DND-41 (cell line): ENCODE measurements at regions not wholly inside any gene's neighbourhood (a gene's known extent, or its start where the extent isn't known, plus 50 kb on each side); places are given as distances from the start of the nearest gene placed in this dataset.

Experiments used
- ATAC-seq: fragments of 200-7000 bp; cut with Tn5 transposase; 3 replicates; pipeline ENCODE4 v1.9.1; 2021; ENCODE audit warnings: low read depth; ENCODE audit not compliant: insufficient read depth
- DNase-seq: peaks from one replicate; pipeline ENCODE4 v3.0.0-alpha.2; 2020
- H2AFZ ChIP-seq: 2 replicates; pipeline ENCODE4 v1.6.0; 2012; ENCODE audit warnings: low read depth, low read length
- H3K27ac ChIP-seq: 2 replicates; pipeline ENCODE4 v1.5.1; 2012; ENCODE audit warnings: low read length, inconsistent platforms
- H3K27me3 ChIP-seq: fragments of 200-600 bp; sonication (generic); 2 replicates; pipeline ENCODE4 v1.6.0; 2012; ENCODE audit warnings: low read length, mild to moderate bottlenecking, inconsistent platforms; ENCODE audit not compliant: insufficient read depth, poor library complexity
- H3K36me3 ChIP-seq: 2 replicates; pipeline ENCODE4 v1.5.1; 2012; ENCODE audit warnings: low read length, inconsistent platforms; ENCODE audit not compliant: insufficient read depth
- H3K4me1 ChIP-seq: 2 replicates; pipeline ENCODE4 v1.5.1; 2012; ENCODE audit warnings: mild to moderate bottlenecking, low read length; ENCODE audit not compliant: insufficient read depth
- H3K4me2 ChIP-seq: 2 replicates; pipeline ENCODE4 v1.6.0; 2012; ENCODE audit warnings: mild to moderate bottlenecking, moderate library complexity, low read length, inconsistent platforms; ENCODE audit not compliant: insufficient read depth
- H3K4me3 ChIP-seq, 2 experiments: fragments of 200-600 bp in 1 of 2; shearing (Covaris generic) in 1 of 2; 2 replicates each; pipeline ENCODE4 v1.5.1; 2012 to 2016; ENCODE audit warnings: inconsistent platforms in 2 of 2, low read length in 2 of 2, mild to moderate bottlenecking in 2 of 2, low read depth in 1 of 2, moderate library complexity in 1 of 2
- H3K79me2 ChIP-seq: 2 replicates; pipeline ENCODE4 v1.6.0; 2012; ENCODE audit warnings: low read length, inconsistent platforms; ENCODE audit not compliant: insufficient read depth
- H3K9ac ChIP-seq: 2 replicates; pipeline ENCODE4 v1.6.0; 2012; ENCODE audit warnings: low read depth, mild to moderate bottlenecking, inconsistent platforms, low read length, moderate library complexity
- H3K9me3 ChIP-seq: 2 replicates; pipeline ENCODE4 v1.5.1; 2012; ENCODE audit warnings: low read length, moderate library complexity, mild to moderate bottlenecking, inconsistent platforms; ENCODE audit not compliant: insufficient read depth, severe bottlenecking
- H4K20me1 ChIP-seq: 2 replicates; pipeline ENCODE4 v1.6.0; 2012; ENCODE audit warnings: low read length; ENCODE audit not compliant: insufficient read depth
- EZH2 ChIP-seq: IDR thresholded peaks from 3 replicates; pipeline ENCODE4 v1.6.1; 2012; ENCODE audit warnings: borderline replicate concordance, low read depth, mild to moderate bottlenecking, moderate library complexity, low read length, inconsistent platforms; ENCODE audit not compliant: severe bottlenecking
- TF ChIP-seq, protein P1 (sequence below): IDR thresholded peaks from 2 replicates; pipeline ENCODE4 v1.5.1; 2012; ENCODE audit warnings: borderline replicate concordance, low read length, moderate library complexity, mild to moderate bottlenecking; ENCODE audit not compliant: poor library complexity, severe bottlenecking; ENCODE audit errors: extremely low read depth

GRCh38 chr17:71983828-71984227 lies 137.0 kb upstream of the SOX9 start:
- no peak for ATAC-seq

DNA sequence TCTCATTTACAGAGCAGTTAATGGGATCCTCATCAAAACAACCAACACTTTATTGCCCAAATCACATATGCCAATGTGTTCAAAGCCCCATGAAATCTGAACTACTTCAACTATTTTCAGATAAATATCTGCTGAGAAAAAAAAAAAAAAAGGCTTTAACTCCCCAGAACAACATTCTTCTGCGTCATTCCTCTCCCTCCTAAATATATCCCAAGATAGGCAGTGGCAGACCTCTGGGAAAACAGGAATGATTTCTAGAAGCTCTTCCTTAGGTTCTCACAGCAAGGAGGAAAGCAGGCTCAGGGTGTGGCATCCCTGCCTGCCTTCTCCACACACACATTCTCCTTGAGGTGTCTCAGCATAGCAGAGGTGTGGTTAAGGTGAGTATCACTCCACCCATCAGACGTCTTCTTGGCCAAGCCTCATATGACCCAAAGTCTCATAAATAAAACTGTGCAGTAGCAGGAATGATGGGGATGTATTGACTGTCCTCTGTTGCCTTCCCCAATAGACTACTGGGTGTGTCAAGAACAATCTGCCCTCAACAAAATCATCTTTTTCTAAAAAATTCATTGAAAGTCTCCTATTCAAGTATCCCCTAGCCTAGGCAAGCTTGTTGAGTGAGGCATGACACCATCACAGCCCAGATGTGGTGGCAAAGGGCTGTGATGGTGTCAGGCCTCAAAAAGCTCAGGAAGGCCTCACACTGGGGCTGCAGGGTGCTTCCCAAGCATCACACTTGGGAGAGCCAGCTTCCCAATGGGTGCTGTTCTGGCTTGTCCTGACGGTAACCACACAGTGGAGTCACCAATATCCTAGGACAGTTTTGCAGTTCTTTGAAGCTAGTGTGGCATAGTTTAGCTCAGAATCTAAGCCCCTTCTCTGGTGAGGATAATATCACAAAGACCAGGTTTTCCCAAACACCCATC lies 135.4 kb upstream of the SOX9 start:
- no peak overlapping the region for H3K4me3 ChIP-seq
- H4K20me1 ChIP-seq = no peaks in the 10 kb centered on the region
- H3K4me2 ChIP-seq = no peak overlapping the region
- H2AFZ ChIP-seq = no peak overlapping the region
- no peaks in the 10 kb centered on the region for H3K9me3 ChIP-seq
- H3K27ac ChIP-seq = no peak overlapping the region
- no peaks in the 10 kb centered on the region for H3K36me3 ChIP-seq
- H3K79me2 ChIP-seq = no peaks in the 10 kb centered on the region
- no peak for TF ChIP-seq EZH2
- no peak for ATAC-seq
- no peaks in the 10 kb centered on the region for H3K4me1 ChIP-seq
- H3K27me3 ChIP-seq = no peaks in the 10 kb centered on the region
- no peak for DNase-seq
- no peak overlapping the region for H3K9ac ChIP-seq

More at GRCh38 chr17:71983828-71984227, 137.0 kb upstream of the SOX9 start:
- no peak overlapping the region for H3K9ac ChIP-seq
- no peak overlapping the region for H3K4me3 ChIP-seq
- H3K9me3 ChIP-seq = no peaks in the 10 kb centered on the region
- no peak overlapping the region for H3K4me2 ChIP-seq
- DNase-seq = no peak
- H2AFZ ChIP-seq = no peak overlapping the region
- H3K27me3 ChIP-seq = no peaks in the 10 kb centered on the region
- H4K20me1 ChIP-seq = no peaks in the 10 kb centered on the region
- no peaks in the 10 kb centered on the region for H3K36me3 ChIP-seq
- no peaks in the 10 kb centered on the region for H3K79me2 ChIP-seq
- H3K27ac ChIP-seq = no peak overlapping the region
- no peak for TF ChIP-seq EZH2
- TF ChIP-seq, protein P1, sequence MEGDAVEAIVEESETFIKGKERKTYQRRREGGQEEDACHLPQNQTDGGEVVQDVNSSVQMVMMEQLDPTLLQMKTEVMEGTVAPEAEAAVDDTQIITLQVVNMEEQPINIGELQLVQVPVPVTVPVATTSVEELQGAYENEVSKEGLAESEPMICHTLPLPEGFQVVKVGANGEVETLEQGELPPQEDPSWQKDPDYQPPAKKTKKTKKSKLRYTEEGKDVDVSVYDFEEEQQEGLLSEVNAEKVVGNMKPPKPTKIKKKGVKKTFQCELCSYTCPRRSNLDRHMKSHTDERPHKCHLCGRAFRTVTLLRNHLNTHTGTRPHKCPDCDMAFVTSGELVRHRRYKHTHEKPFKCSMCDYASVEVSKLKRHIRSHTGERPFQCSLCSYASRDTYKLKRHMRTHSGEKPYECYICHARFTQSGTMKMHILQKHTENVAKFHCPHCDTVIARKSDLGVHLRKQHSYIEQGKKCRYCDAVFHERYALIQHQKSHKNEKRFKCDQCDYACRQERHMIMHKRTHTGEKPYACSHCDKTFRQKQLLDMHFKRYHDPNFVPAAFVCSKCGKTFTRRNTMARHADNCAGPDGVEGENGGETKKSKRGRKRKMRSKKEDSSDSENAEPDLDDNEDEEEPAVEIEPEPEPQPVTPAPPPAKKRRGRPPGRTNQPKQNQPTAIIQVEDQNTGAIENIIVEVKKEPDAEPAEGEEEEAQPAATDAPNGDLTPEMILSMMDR = no peak
- H3K4me1 ChIP-seq = no peaks in the 10 kb centered on the region

GRCh38 chr17:71986886-71987285 lies 133.9 kb upstream of the SOX9 start:
- ATAC-seq (no peak), DNase-seq (no peak)
- Histone ChIP-seq H2AFZ (no peak overlapping the region), H3K9me3 (no peaks in the 10 kb centered on the region), H4K20me1 (no peaks in the 10 kb centered on the region), H3K36me3 (no peaks in the 10 kb centered on the region), H3K4me1 (no peaks in the 10 kb centered on the region), H3K27ac (no peak overlapping the region), H3K4me3 (no peak overlapping the region), H3K9ac (no peak overlapping the region), H3K27me3 (no peaks in the 10 kb centered on the region), H3K4me2 (no peak overlapping the region), H3K79me2 (no peaks in the 10 kb centered on the region)
- no peak for TF ChIP-seq EZH2
- TF ChIP-seq, protein P1 = no peak

- Histone ChIP-seq H4K20me1 (no peaks in the 10 kb centered on the region), H3K9ac (no peak overlapping the region), H3K9me3 (no peaks in the 10 kb centered on the region), H3K27me3 (no peaks in the 10 kb centered on the region), H3K4me2 (no peak overlapping the region), H3K4me3 (no peak overlapping the region), H3K4me1 (no peaks in the 10 kb centered on the region), H2AFZ (no peak overlapping the region), H3K36me3 (no peaks in the 10 kb centered on the region), H3K79me2 (no peaks in the 10 kb centered on the region), H3K27ac (no peak overlapping the region)
- ATAC-seq = no peak
- no peak for TF ChIP-seq EZH2
- TF ChIP-seq, protein P1 = no peak
- DNase-seq = no peak
These were observed 133.2 kb upstream of the SOX9 start for GRCh38 chr17:71987634-71988033.
